HCT116 (cell line): ENCODE measurements at regions not wholly inside any gene's neighbourhood (a gene's known extent, or its start where the extent isn't known, plus 50 kb on each side); places are given as distances from the start of the nearest gene placed in this dataset.

Experiments used
- ATAC-seq: fragments of 200-7000 bp; cut with Tn5 transposase; 2 replicates; pipeline ENCODE4 v1.9.1; 2020; ENCODE audit warnings: mild to moderate bottlenecking, moderate library complexity
- BruUV-seq: library from RNA; stranded (reverse); fragments of 400-500 nt; replicated peaks from 2 replicates; lab custom pipeline; 2021; lab: Mats Ljungman, UMichigan
- CTCF ChIA-PET: fragments of 300-600 bp; sonication (Branson Sonifier 250); formaldehyde crosslinking; loops from one replicate; lab custom pipeline; 2021; ENCODE audit warnings: antibody characterized with exemption; lab: Charles Lee
- POLR2A ChIA-PET: fragments of 300-600, 350-600 bp; sonication (Branson Sonifier 250); formaldehyde crosslinking; loops from one replicate; lab custom pipeline; 2021; ENCODE audit warnings: antibody characterized with exemption; lab: Charles Lee
- RAD21 ChIA-PET, 2 experiments: fragments of 300-600 bp; sonication (Branson Sonifier 250); formaldehyde crosslinking; loops; one replicate each; lab custom pipeline; 2023; ENCODE audit warnings: low total read pairs in 2 of 2; ENCODE audit not compliant: uncharacterized antibody in 2 of 2, unreplicated experiment in 2 of 2, low non-redundant PET in 1 of 2; lab: Charles Lee
- DNase-seq: peaks from one replicate; pipeline ENCODE4 v3.0.0-alpha.2; 2010; ENCODE audit warnings: low read depth, low spot score
- H2AFZ ChIP-seq: fragments of 200-600 bp; shearing (Covaris generic), sonication (generic); 2 replicates; pipeline ENCODE4 v1.6.1; 2017; ENCODE audit warnings: low read depth, mixed run types, mixed read lengths, antibody characterized with exemption, low read length; ENCODE audit not compliant: poor library complexity, severe bottlenecking
- H3K27ac ChIP-seq: 2 replicates; pipeline ENCODE4 v1.5.1; 2012; ENCODE audit warnings: low read depth, low read length
- H3K27me3 ChIP-seq: fragments of 200-600 bp; sonication (generic); 2 replicates; pipeline ENCODE4 v1.6.1; 2016; ENCODE audit warnings: mixed run types, low read length, mixed read lengths; ENCODE audit not compliant: insufficient read depth
- H3K36me3 ChIP-seq, 2 experiments: fragments of 200-500 bp in 1 of 2; fragments of 200-600 bp in 1 of 2; sonication (Bioruptor generic) in 1 of 2; sonication (generic) in 1 of 2; 2 replicates each; pipeline versions ENCODE4 v1.5.1 to v1.6.1; 2014 to 2016; ENCODE audit warnings: low read length in 2 of 2, inconsistent platforms in 1 of 2, mixed read lengths in 1 of 2, mixed run types in 1 of 2; ENCODE audit not compliant: insufficient read depth in 2 of 2, control insufficient read depth in 1 of 2
- H3K4me1 ChIP-seq, 2 experiments: fragments of 200-600 bp in 1 of 2; sonication (generic) in 1 of 2; 2 replicates each; pipeline versions ENCODE4 v1.5.1 to v1.6.1; 2012 to 2017; ENCODE audit warnings: low read length in 2 of 2, inconsistent platforms in 1 of 2, mild to moderate bottlenecking in 1 of 2, mixed read lengths in 1 of 2, mixed run types in 1 of 2, moderate library complexity in 1 of 2; ENCODE audit not compliant: insufficient read depth in 2 of 2, control insufficient read depth in 1 of 2
- H3K4me2 ChIP-seq: fragments of 200-600 bp; sonication (generic); 2 replicates; pipeline ENCODE4 v1.6.1; 2017; ENCODE audit warnings: mixed run types, low read length, mixed read lengths
- H3K4me3 ChIP-seq, 2 experiments: fragments of 200-600 bp in 1 of 2; sonication (generic) in 1 of 2; replicated peaks in 1 of 2; 2 replicates each; pipeline ENCODE4 v1.5.1; 2011 to 2016; ENCODE audit warnings: low read length in 2 of 2, control low read depth in 1 of 2, low read depth in 1 of 2, mild to moderate bottlenecking in 1 of 2, mixed read lengths in 1 of 2, mixed run types in 1 of 2
- H3K79me2 ChIP-seq: fragments of 200-600 bp; sonication (generic); 2 replicates; pipeline ENCODE4 v1.6.1; 2017; ENCODE audit warnings: mild to moderate bottlenecking, mixed run types, low read length, moderate library complexity, mixed read lengths; ENCODE audit not compliant: insufficient read depth
- H3K9ac ChIP-seq: fragments of 200-600 bp; sonication (generic); 2 replicates; pipeline ENCODE4 v1.6.1; 2016; ENCODE audit warnings: low read length, mixed read lengths
- H3K9me2 ChIP-seq: fragments of 200-600 bp; sonication (generic), shearing (Covaris generic); 2 replicates; pipeline ENCODE4 v1.6.1; 2017; ENCODE audit warnings: mixed run types, mild to moderate bottlenecking, moderate library complexity; ENCODE audit not compliant: insufficient read depth
- H3K9me3 ChIP-seq, 2 experiments: fragments of 200-500 bp in 1 of 2; fragments of 200-600 bp in 1 of 2; sonication (Bioruptor generic) in 1 of 2; sonication (generic) in 1 of 2; 2 replicates each; pipeline ENCODE4 v1.6.1; 2014 to 2017; ENCODE audit warnings: low read length in 2 of 2, mixed read lengths in 2 of 2, inconsistent platforms in 1 of 2, low read depth in 1 of 2, mild to moderate bottlenecking in 1 of 2, mixed run types in 1 of 2, moderate library complexity in 1 of 2; ENCODE audit not compliant: control insufficient read depth in 1 of 2, insufficient read depth in 1 of 2
- H4K20me1 ChIP-seq: fragments of 200-600 bp; sonication (generic), shearing (Covaris generic); 2 replicates; pipeline ENCODE4 v1.6.1; 2017; ENCODE audit warnings: mixed run types, mild to moderate bottlenecking, moderate library complexity; ENCODE audit not compliant: insufficient read depth
- ATF3 ChIP-seq: IDR thresholded peaks from 2 replicates; pipeline ENCODE4 v1.6.1; 2012
- CBX3 ChIP-seq: IDR thresholded peaks from 2 replicates; pipeline ENCODE4 v1.6.1; 2012; ENCODE audit warnings: low read depth
- CTCF ChIP-seq, 3 experiments: fragments of 200-600 bp in 1 of 3; sonication (generic) in 1 of 3; IDR thresholded peaks in 2 of 3; conservative IDR thresholded peaks in 1 of 3; 2 replicates each; pipeline ENCODE4 v1.5.1; 2012 to 2017; ENCODE audit warnings: low read depth in 2 of 3, low read length in 2 of 3, antibody characterized with exemption in 1 of 3, borderline replicate concordance in 1 of 3, control low read depth in 1 of 3, mild to moderate bottlenecking in 1 of 3, mixed read lengths in 1 of 3, mixed run types in 1 of 3, moderate library complexity in 1 of 3; ENCODE audit not compliant: insufficient read depth in 1 of 3
- ELF1 ChIP-seq: IDR thresholded peaks from 2 replicates; pipeline ENCODE4 v1.6.1; 2012; ENCODE audit warnings: low read depth, borderline replicate concordance
- MAX ChIP-seq: IDR thresholded peaks from 2 replicates; pipeline ENCODE4 v1.6.1; 2012
- POLR2A ChIP-seq: IDR thresholded peaks from 2 replicates; pipeline ENCODE4 v1.7.0; 2011; ENCODE audit warnings: borderline replicate concordance; ENCODE audit not compliant: insufficient read depth, insufficient read length; ENCODE audit errors: extremely low read depth
- RAD21 ChIP-seq: IDR thresholded peaks from 2 replicates; pipeline ENCODE4 v1.6.1; 2012; ENCODE audit warnings: low read depth, mild to moderate bottlenecking
- SIN3A ChIP-seq: IDR thresholded peaks from 2 replicates; pipeline ENCODE4 v1.6.1; 2012; ENCODE audit warnings: low read depth
- TCF7L2 ChIP-seq: IDR thresholded peaks from 2 replicates; pipeline ENCODE4 v1.7.0; 2011; ENCODE audit warnings: borderline replicate concordance, inconsistent platforms; ENCODE audit not compliant: insufficient read depth, insufficient read length; ENCODE audit errors: extremely low read depth
- ZFX ChIP-seq: fragments of 450-650 bp; IDR thresholded peaks from 2 replicates; pipeline ENCODE4 v1.6.1; 2017
- ZNF274 ChIP-seq: fragments of 200-500 bp; sonication (Bioruptor generic); IDR thresholded peaks from 2 replicates; pipeline ENCODE4 v1.6.1; 2014; ENCODE audit warnings: mild to moderate bottlenecking, low read depth, low read length, inconsistent platforms
- intact Hi-C: fragments of 100-400 bp; cut with micrococcal nuclease; formaldehyde crosslinking; loops from 2 replicates; pipeline ENCODE4 v1.10.0; 2022

GRCh38 chr1:24983006-24983680 is 53.1 kb upstream of the RUNX3 start:
- ChIA-PET POLR2A (no interaction called here), RAD21 (no interaction called here), CTCF (no interaction called here)
- no TSS peak for BruUV-seq
- no peak overlapping the region for H2AFZ ChIP-seq
- no peaks in the 10 kb centered on the region for H3K9me2 ChIP-seq
- no peak overlapping the region for H3K9ac ChIP-seq
- H3K27ac ChIP-seq, result no peak overlapping the region
- intact Hi-C loops, result no loop called here
- no peak for DNase-seq
- no peak overlapping the region for H3K4me3 ChIP-seq
- H3K36me3 ChIP-seq, result no peaks in the 10 kb centered on the region
- no peaks in the 10 kb centered on the region for H3K27me3 ChIP-seq
- H3K4me2 ChIP-seq, result no peak overlapping the region
- H4K20me1 ChIP-seq, result no peaks in the 10 kb centered on the region
- no peaks in the 10 kb centered on the region for H3K79me2 ChIP-seq
- H3K9me3 ChIP-seq, result no peaks in the 10 kb centered on the region
- no peaks in the 10 kb centered on the region for H3K4me1 ChIP-seq
- no peak for TF ChIP-seq ZFX
- TF ChIP-seq ATF3, result no peak
- no peak for TF ChIP-seq SIN3A
- no peak for TF ChIP-seq ZNF274
- ATAC-seq, result no peak

- ChIA-PET POLR2A (no interaction called here), CTCF (no interaction called here), RAD21 (no interaction called here)
- Histone ChIP-seq H3K4me3 (no peak overlapping the region), H3K27ac (no peak overlapping the region), H3K79me2 (no peaks in the 10 kb centered on the region), H2AFZ (no peak overlapping the region), H3K9ac (no peak overlapping the region), H3K27me3 (no peaks in the 10 kb centered on the region), H3K4me2 (no peak overlapping the region), H3K4me1 (no peaks in the 10 kb centered on the region), H3K9me2 (no peaks in the 10 kb centered on the region)
- ATAC-seq (no peak), DNase-seq (no peak)
- intact Hi-C loops, result no loop called here
- no TSS peak for BruUV-seq
- TF ChIP-seq ZFX, result no peak
- no peak for TF ChIP-seq MAX
- no peak for TF ChIP-seq POLR2A
- TF ChIP-seq CBX3, result no peak
- no peak for TF ChIP-seq CTCF (IDR thresholded peaks at IDR 0.05 in 2 of 3, conservative IDR thresholded peaks at IDR 0.05 in 1 of 3; ENCODE audit: borderline replicate concordance in 1 of 3, insufficient read depth in 1 of 3, low read depth in 2 of 3, low read length in 2 of 3)
- TF ChIP-seq ELF1, result no peak
- TF ChIP-seq TCF7L2, result no peak
- no peak for TF ChIP-seq RAD21
- TF ChIP-seq, all 23 proteins: peak for 0
- H4K20me1 ChIP-seq, result no peaks in the 10 kb centered on the region
- H3K36me3 ChIP-seq, result no peaks in the 10 kb centered on the region
- peaks cover 0 to 2% of the 10 kb centered on the region in 2 experiments; a peak in 1 of 4 replicates for H3K9me3 ChIP-seq
Measured at GRCh38 chr1:24981631-24982005, 51.5 kb upstream of the RUNX3 start.
